ENCODE measurements at regions not wholly inside any gene's neighbourhood (a gene's known extent, or its start where the extent isn't known, plus 50 kb on each side); places are given as distances from the start of the nearest gene placed in this dataset.

- H4K8ac ChIP-seq (replicated peaks; ENCODE audit: insufficient read length, low read depth, low read length), result no peak overlapping the region
- no peak overlapping the region for H3K23ac ChIP-seq (ENCODE audit: insufficient read length, low read depth, low read length)
Observed at GRCh38 chr9:106697390-106697749, 165.6 kb upstream of the ZNF462 start.

More at GRCh38 chr9:106697390-106697749, 165.6 kb upstream of the ZNF462 start:
- H4K20me1 ChIP-seq (ENCODE audit: control insufficient read depth, insufficient read depth, insufficient read length), result no peaks in the 10 kb centered on the region
- H3K36me3 Mint-ChIP-seq (ENCODE audit: insufficient read depth in 1 of 3, low read depth in 3 of 3), result no peaks in the 10 kb centered on the region
- no CpG with 5 or more reads among the region's 8 CpGs for whole genome bisulfite sequencing (ENCODE audit: extremely low coverage, insufficient read length, low lambda C conversion rate)
- no peak overlapping the region for H4K91ac ChIP-seq (ENCODE audit: insufficient read length, low read depth, low read length)
- no peaks in the 10 kb centered on the region for H3K27me3 ChIP-seq (ENCODE audit: insufficient read depth, low read length)
- H2BK5ac ChIP-seq (ENCODE audit: insufficient read length, low read length), result no peak overlapping the region
- H3K79me1 ChIP-seq (ENCODE audit: insufficient read depth, low read depth, low read length, poor library complexity, severe bottlenecking), result no peaks in the 10 kb centered on the region
- no peak overlapping the region for H3T11ph ChIP-seq (ENCODE audit: low read length)
- H2AK5ac ChIP-seq (ENCODE audit: insufficient read length, low read length), result no peak overlapping the region
- H3K9me3 Mint-ChIP-seq, result no peaks in the 10 kb centered on the region; a peak in 1 of 5 replicates
- no peak overlapping the region for H3K4me2 ChIP-seq (ENCODE audit: insufficient read depth, insufficient read length, low read length)
- H3K27ac Mint-ChIP-seq, result peak overlapping the region in 1 of 3 experiments; percentile 82; a peak in 3 of 7 replicates
- no peak overlapping the region for H3K56ac ChIP-seq (ENCODE audit: insufficient read length, low read depth, low read length)
- H3K9me3 ChIP-seq (ENCODE audit: control insufficient read depth, low read depth, low read length), result no peaks in the 10 kb centered on the region
- DNase-seq, result no peak
- H3K23me2 ChIP-seq (ENCODE audit: insufficient read length, low read depth, low read length, poor library complexity, severe bottlenecking), result no peaks in the 10 kb centered on the region
- H3K18ac ChIP-seq (ENCODE audit: insufficient read length, low read depth, low read length), result no peak overlapping the region
- H2BK15ac ChIP-seq (ENCODE audit: low read depth, low read length), result no peak overlapping the region
- no peak overlapping the region for H2BK12ac ChIP-seq (ENCODE audit: insufficient read length, low read depth, low read length)
- no peak overlapping the region for H2BK120ac ChIP-seq (ENCODE audit: low read depth, low read length, poor library complexity, severe bottlenecking)
- no peaks in the 10 kb centered on the region for H3K27me3 Mint-ChIP-seq (ENCODE audit: low read depth)
- no peak overlapping the region for H4K5ac ChIP-seq (ENCODE audit: insufficient read length, low read depth, low read length)
- H3K4me1 ChIP-seq (ENCODE audit: insufficient read depth, low read length), result no peaks in the 10 kb centered on the region
- H3K14ac ChIP-seq (ENCODE audit: insufficient read depth, low read length), result no peak overlapping the region
- H3K4me1 Mint-ChIP-seq, result peaks cover 12 to 14% of the 10 kb centered on the region in 2 experiments
- no peak for TF ChIP-seq CTCF (conservative IDR thresholded peaks at IDR 0.05)
- no peaks in the 10 kb centered on the region for H3K79me2 ChIP-seq (ENCODE audit: insufficient read depth, low read length)
- H2BK20ac ChIP-seq (ENCODE audit: low read depth, low read length, poor library complexity, severe bottlenecking), result no peak overlapping the region
- H3K4ac ChIP-seq (ENCODE audit: low read depth, low read length), result no peak overlapping the region
- no peak overlapping the region for H3K27ac ChIP-seq (ENCODE audit: insufficient read length, low read depth, low read length)
- no peak overlapping the region for H2AFZ ChIP-seq (ENCODE audit: low read length)
- H3K4me3 Mint-ChIP-seq, result no peak overlapping the region
- no peak overlapping the region for H3K9ac ChIP-seq (ENCODE audit: extremely low read depth, insufficient read length, low read length)

Measured in H9 (cell line).